ENCODE measurements at regions not wholly inside any gene's neighbourhood (a gene's known extent, or its start where the extent isn't known, plus 50 kb on each side); places are given as distances from the start of the nearest gene placed in this dataset.

GRCh38 chr3:65091565-65091964 is 403.8 kb upstream of the ADAMTS9 start:
- TF ChIP-seq EP300 (IDR thresholded peaks at IDR 0.05) = no peak
- no peak for TF ChIP-seq CTCF (IDR thresholded peaks at IDR 0.05)
- no peak for TF ChIP-seq POLR2A (IDR thresholded peaks at IDR 0.05)

All from ovary (tissue), 3 donors.